T-helper 1 cell treated with Interleukin-12 subunit alpha and Interleukin-12 subunit beta and Interleukin-4 antibody, amounts not matched to agents 30 μg/mL and 1 μg/mL, for 36 hours (primary cell): ENCODE measurements at regions not wholly inside any gene's neighbourhood (a gene's known extent, or its start where the extent isn't known, plus 50 kb on each side); places are given as distances from the start of the nearest gene placed in this dataset.

Experiments
- H3K27ac Mint-ChIP-seq: one replicate; pipeline ENCODE4 v1.8.0; 2021; ENCODE audit warnings: mild to moderate bottlenecking, mixed read lengths
- H3K27me3 Mint-ChIP-seq: one replicate; pipeline ENCODE4 v1.8.0; 2021; ENCODE audit warnings: low read depth, mixed read lengths
- H3K36me3 Mint-ChIP-seq: one replicate; pipeline ENCODE4 v1.8.0; 2021; ENCODE audit warnings: low read depth, mixed read lengths
- H3K4me1 Mint-ChIP-seq: one replicate; pipeline ENCODE4 v1.8.0; 2021; ENCODE audit warnings: low read depth, mixed read lengths
- H3K4me3 Mint-ChIP-seq: one replicate; pipeline ENCODE4 v1.8.0; 2021; ENCODE audit warnings: mild to moderate bottlenecking, moderate library complexity, mixed read lengths
- H3K9me3 Mint-ChIP-seq: one replicate; pipeline ENCODE4 v1.8.0; 2021; ENCODE audit warnings: mixed read lengths

GRCh38 chr15:47294765-47295259, 422.5 kb upstream of the SEMA6D start:
- no peak overlapping the region for H3K27ac Mint-ChIP-seq
- no peaks in the 10 kb centered on the region for H3K4me1 Mint-ChIP-seq
- no peak overlapping the region for H3K4me3 Mint-ChIP-seq
- no peaks in the 10 kb centered on the region for H3K36me3 Mint-ChIP-seq
- no peaks in the 10 kb centered on the region for H3K9me3 Mint-ChIP-seq
- H3K27me3 Mint-ChIP-seq: no peaks in the 10 kb centered on the region

GRCh38 chr15:47296881-47297280, 420.4 kb upstream of the SEMA6D start:
- Mint-ChIP-seq H3K4me1 (no peaks in the 10 kb centered on the region), H3K9me3 (no peaks in the 10 kb centered on the region), H3K27ac (no peak overlapping the region), H3K4me3 (no peak overlapping the region), H3K36me3 (no peaks in the 10 kb centered on the region), H3K27me3 (no peaks in the 10 kb centered on the region)

GRCh38 chr15:47299846-47300434, 417.4 kb upstream of the SEMA6D start:
- H3K4me3 Mint-ChIP-seq: no peak overlapping the region
- H3K27ac Mint-ChIP-seq: no peak overlapping the region
- no peaks in the 10 kb centered on the region for H3K27me3 Mint-ChIP-seq
- no peaks in the 10 kb centered on the region for H3K4me1 Mint-ChIP-seq
- no peaks in the 10 kb centered on the region for H3K9me3 Mint-ChIP-seq
- H3K36me3 Mint-ChIP-seq: no peaks in the 10 kb centered on the region

- Mint-ChIP-seq H3K36me3 (no peaks in the 10 kb centered on the region), H3K4me3 (no peak overlapping the region), H3K9me3 (no peaks in the 10 kb centered on the region), H3K27ac (no peak overlapping the region), H3K27me3 (no peaks in the 10 kb centered on the region), H3K4me1 (no peaks in the 10 kb centered on the region)
Measured at GRCh38 chr15:47300596-47300995, 416.7 kb upstream of the SEMA6D start.

GRCh38 chr15:47301481-47301880, 415.8 kb upstream of the SEMA6D start:
- H3K4me1 Mint-ChIP-seq: no peaks in the 10 kb centered on the region
- no peak overlapping the region for H3K27ac Mint-ChIP-seq
- H3K4me3 Mint-ChIP-seq: no peak overlapping the region
- H3K27me3 Mint-ChIP-seq: no peaks in the 10 kb centered on the region
- no peaks in the 10 kb centered on the region for H3K9me3 Mint-ChIP-seq
- H3K36me3 Mint-ChIP-seq: no peaks in the 10 kb centered on the region

DNA sequence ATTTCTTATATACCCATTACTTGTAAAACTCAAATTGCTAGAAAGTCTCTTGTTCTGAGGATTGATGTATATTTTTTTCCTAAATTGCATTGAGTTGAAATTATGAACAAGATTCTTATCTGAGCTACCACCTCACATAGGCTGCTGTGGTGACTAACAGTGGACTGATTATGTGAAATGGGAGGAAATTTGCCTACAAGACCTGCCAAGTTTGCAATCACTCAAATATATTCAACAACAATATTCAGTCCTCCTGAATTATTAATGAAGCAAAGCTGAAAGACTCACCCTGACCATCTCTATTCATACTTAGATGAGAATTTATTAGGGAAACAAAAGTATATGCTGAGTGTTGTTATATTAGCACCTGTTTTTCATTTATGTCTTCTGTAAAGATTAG, 412.6 kb upstream of the SEMA6D start:
- H3K4me1 Mint-ChIP-seq: no peaks in the 10 kb centered on the region
- no peaks in the 10 kb centered on the region for H3K36me3 Mint-ChIP-seq
- no peaks in the 10 kb centered on the region for H3K9me3 Mint-ChIP-seq
- no peaks in the 10 kb centered on the region for H3K27me3 Mint-ChIP-seq
- H3K4me3 Mint-ChIP-seq: no peak overlapping the region
- H3K27ac Mint-ChIP-seq: no peak overlapping the region

DNA sequence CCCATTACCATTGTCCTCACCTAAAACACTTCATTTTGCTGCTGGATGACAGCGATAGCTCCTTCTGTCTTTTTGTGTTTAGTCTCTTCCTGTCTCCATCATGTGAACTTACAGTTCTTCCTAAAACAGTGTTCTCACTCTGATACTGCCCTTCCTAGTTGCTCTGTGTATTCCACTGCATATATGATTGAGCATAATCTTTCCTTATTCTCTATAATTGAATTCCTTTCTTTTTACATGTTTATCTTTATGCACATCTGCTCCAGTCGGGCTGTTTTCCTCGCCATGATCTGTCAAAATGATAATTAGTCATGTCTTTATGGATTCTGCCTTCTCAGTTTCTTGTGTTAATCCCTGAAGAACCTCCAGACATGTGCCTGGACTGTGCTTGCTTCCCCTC, 405.1 kb upstream of the SEMA6D start:
- Mint-ChIP-seq H3K4me3 (no peak overlapping the region), H3K27me3 (no peaks in the 10 kb centered on the region), H3K36me3 (no peaks in the 10 kb centered on the region), H3K9me3 (peaks cover 13% of the 10 kb centered on the region), H3K4me1 (no peaks in the 10 kb centered on the region), H3K27ac (no peak overlapping the region)

- no peak overlapping the region for H3K4me3 Mint-ChIP-seq
- H3K4me1 Mint-ChIP-seq: no peaks in the 10 kb centered on the region
- H3K36me3 Mint-ChIP-seq: no peaks in the 10 kb centered on the region
- no peak overlapping the region for H3K27ac Mint-ChIP-seq
- no peaks in the 10 kb centered on the region for H3K27me3 Mint-ChIP-seq
- H3K9me3 Mint-ChIP-seq: peaks cover 3% of the 10 kb centered on the region
Measured at GRCh38 chr15:47326410-47327333, 390.6 kb upstream of the SEMA6D start.

- no peaks in the 10 kb centered on the region for H3K27me3 Mint-ChIP-seq
- no peaks in the 10 kb centered on the region for H3K36me3 Mint-ChIP-seq
- H3K4me1 Mint-ChIP-seq: no peaks in the 10 kb centered on the region
- H3K27ac Mint-ChIP-seq: no peak overlapping the region
- peaks cover 7% of the 10 kb centered on the region for H3K9me3 Mint-ChIP-seq
- H3K4me3 Mint-ChIP-seq: no peak overlapping the region
Measured at GRCh38 chr15:47331829-47332393, 385.4 kb upstream of the SEMA6D start.

GRCh38 chr15:47332481-47332880, 384.8 kb upstream of the SEMA6D start:
- Mint-ChIP-seq H3K9me3 (peaks cover 11% of the 10 kb centered on the region), H3K27me3 (no peaks in the 10 kb centered on the region), H3K36me3 (no peaks in the 10 kb centered on the region), H3K4me1 (no peaks in the 10 kb centered on the region), H3K4me3 (no peak overlapping the region), H3K27ac (no peak overlapping the region)

DNA sequence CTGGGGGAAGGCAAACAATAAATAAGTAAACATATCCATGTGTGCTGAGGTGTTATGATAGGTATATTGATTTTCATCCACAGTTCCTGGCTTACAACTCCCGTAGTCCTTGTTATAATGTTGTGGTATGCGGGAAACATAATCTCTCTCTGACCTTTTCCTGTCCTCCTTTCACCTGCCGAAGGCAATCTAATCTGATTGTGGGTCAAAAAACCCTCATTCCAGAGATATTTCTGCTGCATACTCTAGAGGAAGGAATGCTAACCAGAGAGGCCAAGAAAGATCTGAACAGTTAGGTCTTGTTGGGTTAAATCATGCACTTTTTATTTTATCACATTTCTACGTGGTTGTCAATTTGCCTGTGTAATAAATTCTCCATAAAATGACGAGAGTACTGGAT, 383.6 kb upstream of the SEMA6D start:
- Mint-ChIP-seq H3K9me3 (peaks cover 8% of the 10 kb centered on the region), H3K27ac (no peak overlapping the region), H3K36me3 (no peaks in the 10 kb centered on the region), H3K27me3 (no peaks in the 10 kb centered on the region), H3K4me1 (no peaks in the 10 kb centered on the region), H3K4me3 (no peak overlapping the region)

DNA sequence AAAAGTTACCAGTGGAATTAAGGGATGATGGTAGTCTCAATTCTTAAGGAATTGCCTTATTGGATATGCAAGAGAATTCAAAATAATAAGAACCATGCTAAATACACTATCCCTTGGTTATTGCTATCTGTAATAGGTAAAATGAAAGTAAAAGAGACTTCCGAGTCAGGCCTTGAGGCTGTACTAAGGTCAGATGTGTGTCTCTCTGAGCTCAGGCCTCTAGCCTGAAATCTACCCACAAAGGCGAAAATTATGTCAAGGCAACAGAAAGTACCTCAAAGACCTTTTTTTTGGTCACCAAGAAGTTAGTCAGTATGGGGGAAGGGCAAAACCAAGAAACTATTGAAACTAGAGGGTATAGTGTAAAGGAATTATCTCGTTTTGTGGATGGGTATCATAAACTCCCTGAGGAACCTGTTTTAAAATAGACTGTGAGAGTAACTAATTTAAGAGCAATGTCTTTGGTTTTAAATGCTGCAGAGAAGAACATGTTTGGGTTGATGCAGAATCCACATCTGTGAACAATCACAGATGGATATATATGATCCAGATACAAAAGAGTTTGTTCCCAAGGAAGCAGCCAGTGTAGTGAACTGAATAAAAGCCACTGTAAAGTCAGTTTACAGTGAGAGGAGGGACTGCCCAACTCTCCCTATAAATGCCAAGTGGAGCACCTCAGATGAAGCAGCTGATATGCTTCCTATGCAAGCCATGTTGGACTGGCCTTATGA, 382.3 kb upstream of the SEMA6D start:
- Mint-ChIP-seq H3K4me3 (no peak overlapping the region), H3K27ac (no peak overlapping the region), H3K27me3 (no peaks in the 10 kb centered on the region), H3K4me1 (no peaks in the 10 kb centered on the region), H3K9me3 (peaks cover 8% of the 10 kb centered on the region), H3K36me3 (no peaks in the 10 kb centered on the region)

- no peaks in the 10 kb centered on the region for H3K27me3 Mint-ChIP-seq
- no peaks in the 10 kb centered on the region for H3K36me3 Mint-ChIP-seq
- peaks cover 8% of the 10 kb centered on the region for H3K9me3 Mint-ChIP-seq
- H3K27ac Mint-ChIP-seq: no peak overlapping the region
- no peaks in the 10 kb centered on the region for H3K4me1 Mint-ChIP-seq
- no peak overlapping the region for H3K4me3 Mint-ChIP-seq
Measured at GRCh38 chr15:47337106-47337505, 380.2 kb upstream of the SEMA6D start.

- Mint-ChIP-seq H3K4me1 (no peaks in the 10 kb centered on the region), H3K4me3 (no peak overlapping the region), H3K27me3 (no peaks in the 10 kb centered on the region), H3K36me3 (no peaks in the 10 kb centered on the region), H3K9me3 (peaks cover 8% of the 10 kb centered on the region), H3K27ac (no peak overlapping the region)
Measured at GRCh38 chr15:47337836-47338235, 379.5 kb upstream of the SEMA6D start.
